CD14-positive monocyte (primary cell): ENCODE measurements at regions not wholly inside any gene's neighbourhood (a gene's known extent, or its start where the extent isn't known, plus 50 kb on each side); places are given as distances from the start of the nearest gene placed in this dataset.

Experiments
- DNase-seq, 3 donors: peaks; one replicate each; pipeline ENCODE4 v3.0.0-alpha.2; 2011 to 2022
- H2AFZ ChIP-seq: 2 replicates; pipeline ENCODE4 v1.6.0; 2012; ENCODE audit warnings: mild to moderate bottlenecking, low read depth, low read length, inconsistent platforms; ENCODE audit not compliant: insufficient read depth, poor library complexity, severe bottlenecking
- H3K27ac ChIP-seq, 2 donors: 1 replicate in 1 of 2; 2 replicates in 1 of 2; pipeline ENCODE4 v1.5.1; 2012 to 2013; ENCODE audit warnings: low read length in 2 of 2, control low read depth in 1 of 2, inconsistent platforms in 1 of 2, low read depth in 1 of 2, mild to moderate bottlenecking in 1 of 2
- H3K27me3 ChIP-seq, 2 donors: one replicate each; pipeline versions ENCODE4 v1.6.0 to v1.6.1; 2011 to 2013; ENCODE audit warnings: low read length in 2 of 2; ENCODE audit not compliant: control insufficient read depth in 2 of 2, insufficient read depth in 2 of 2
- H3K36me3 ChIP-seq, 2 donors: replicated peaks in 1 of 2; 1 replicate in 1 of 2; 2 replicates in 1 of 2; pipeline versions ENCODE4 v1.5.1 to v1.6.1; 2012 to 2013; ENCODE audit warnings: low read length in 2 of 2, control low read depth in 1 of 2, inconsistent platforms in 1 of 2, mild to moderate bottlenecking in 1 of 2; ENCODE audit not compliant: insufficient read depth in 2 of 2, control insufficient read depth in 1 of 2
- H3K4me1 ChIP-seq, 2 donors: 1 replicate in 1 of 2; 2 replicates in 1 of 2; pipeline versions ENCODE4 v1.5.1 to v1.6.1; 2012 to 2013; ENCODE audit warnings: low read length in 2 of 2, control low read depth in 1 of 2, inconsistent platforms in 1 of 2, mild to moderate bottlenecking in 1 of 2, moderate library complexity in 1 of 2; ENCODE audit not compliant: insufficient read depth in 2 of 2, control insufficient read depth in 1 of 2
- H3K4me2 ChIP-seq: replicated peaks from 2 replicates; pipeline ENCODE3; 2012; ENCODE audit warnings: low read length, moderate library complexity, mild to moderate bottlenecking; ENCODE audit not compliant: poor library complexity, severe bottlenecking; ENCODE audit errors: extremely low read depth
- H3K4me3 ChIP-seq, 3 experiments: fragments of 200-600 bp in 1 of 3; sonication (generic) in 1 of 3; replicated peaks in 1 of 3; 1 replicate in 2 of 3; 2 replicates in 1 of 3; pipeline ENCODE4 v1.5.1; 2011 to 2013; ENCODE audit warnings: low read length in 3 of 3, mild to moderate bottlenecking in 3 of 3, control low read depth in 2 of 3, low read depth in 2 of 3, inconsistent platforms in 1 of 3, moderate library complexity in 1 of 3
- H3K79me2 ChIP-seq: 2 replicates; pipeline ENCODE4 v1.6.0; 2012; ENCODE audit warnings: mild to moderate bottlenecking, control low read depth, inconsistent platforms, low read length, moderate library complexity; ENCODE audit not compliant: insufficient read depth
- H3K9ac ChIP-seq: 2 replicates; pipeline ENCODE4 v1.6.0; 2017; ENCODE audit warnings: low read length, mild to moderate bottlenecking; ENCODE audit not compliant: insufficient read depth, poor library complexity, severe bottlenecking
- H3K9me3 ChIP-seq, 2 donors: replicated peaks in 1 of 2; 1 replicate in 1 of 2; 2 replicates in 1 of 2; pipeline versions ENCODE4 v1.5.1 to v1.6.1; 2012 to 2013; ENCODE audit warnings: low read length in 2 of 2, control low read depth in 1 of 2; ENCODE audit not compliant: control insufficient read depth in 1 of 2, insufficient read depth in 1 of 2
- H4K20me1 ChIP-seq: 2 replicates; pipeline ENCODE4 v1.6.0; 2012; ENCODE audit warnings: mild to moderate bottlenecking, low read length, control low read depth, moderate library complexity; ENCODE audit not compliant: insufficient read depth
- H3K27ac Mint-ChIP-seq, 7 donors: one replicate each; pipeline ENCODE4 v1.8.0; 2020; ENCODE audit warnings: mild to moderate bottlenecking in 7 of 7, mixed read lengths in 7 of 7, moderate library complexity in 6 of 7, inconsistent platforms in 2 of 7
- H3K27me3 Mint-ChIP-seq, 3 donors: one replicate each; pipeline ENCODE4 v1.8.0; 2021 to 2022; ENCODE audit warnings: low read depth in 3 of 3, mild to moderate bottlenecking in 3 of 3, mixed read lengths in 3 of 3, moderate library complexity in 3 of 3, inconsistent platforms in 1 of 3
- H3K36me3 Mint-ChIP-seq, 2 donors: one replicate each; pipeline ENCODE4 v1.8.0; 2020; ENCODE audit warnings: mixed read lengths in 2 of 2, inconsistent platforms in 1 of 2, mild to moderate bottlenecking in 1 of 2
- H3K4me1 Mint-ChIP-seq: one replicate; pipeline ENCODE4 v1.8.0; 2020; ENCODE audit warnings: mild to moderate bottlenecking, mixed read lengths
- H3K4me3 Mint-ChIP-seq, 2 donors: one replicate each; pipeline ENCODE4 v1.8.0; 2020; ENCODE audit warnings: mild to moderate bottlenecking in 2 of 2, mixed read lengths in 2 of 2, moderate library complexity in 1 of 2
- H3K9me3 Mint-ChIP-seq, 7 donors: one replicate each; pipeline ENCODE4 v1.8.0; 2020 to 2022; ENCODE audit warnings: mixed read lengths in 7 of 7, mild to moderate bottlenecking in 6 of 7, moderate library complexity in 6 of 7, inconsistent platforms in 2 of 7
- WGBS: methylation state at CpG from one replicate; pipeline ENCODE4 v1.1.5; 2013; ENCODE audit warnings: missing lambda C conversion rate; ENCODE audit not compliant: insufficient coverage; 5-methylcytosine and 5-hydroxymethylcytosine counted together
- intact Hi-C, 2 donors: fragments of 100-400 bp; cut with micrococcal nuclease; formaldehyde crosslinking; loops; one replicate each; pipeline versions ENCODE4 v1.15.0 to v1.15.1; 2023
- TF ChIP-seq, protein P1 (sequence below): fragments of 200-600 bp; IDR thresholded peaks from one replicate; pipeline ENCODE4 v1.8.0; 2022; ENCODE audit warnings: antibody characterized with exemption, mild to moderate bottlenecking

DNA sequence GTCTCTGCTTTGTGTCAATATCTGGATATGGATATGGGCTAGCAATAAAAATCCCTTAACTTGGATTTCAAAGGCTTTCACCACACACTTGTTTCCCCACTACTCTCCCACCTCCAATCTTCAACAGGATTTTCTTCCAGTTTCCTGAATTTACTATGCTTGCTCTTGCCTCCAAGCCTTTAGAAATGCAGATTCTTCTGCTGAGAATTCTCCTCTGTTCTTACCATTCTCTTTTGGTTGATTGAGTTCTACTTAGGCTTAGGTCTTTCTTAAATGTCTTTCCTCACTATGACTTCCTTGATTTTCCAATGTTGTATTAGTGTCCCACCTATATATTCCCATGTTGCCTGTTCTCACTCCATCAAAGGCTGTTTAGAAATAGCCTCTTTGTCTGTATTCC, 1502.4 kb upstream of the TENM4 start:
- intact Hi-C loops, result no loop called here
- H3K4me1 Mint-ChIP-seq, result no peaks in the 10 kb centered on the region
- peaks cover 0 to 5% (median 0%) of the 10 kb centered on the region in 7 donors for H3K9me3 Mint-ChIP-seq
- no peak overlapping the region for H3K27ac ChIP-seq
- no peaks in the 10 kb centered on the region for H3K4me1 ChIP-seq
- DNase-seq, result no peak
- no peaks in the 10 kb centered on the region for H4K20me1 ChIP-seq
- H3K27me3 ChIP-seq, result no peaks in the 10 kb centered on the region
- no peaks in the 10 kb centered on the region for H3K27me3 Mint-ChIP-seq
- H3K4me3 Mint-ChIP-seq, result no peak overlapping the region
- peaks cover 0 to 3% of the 10 kb centered on the region in 2 donors for H3K9me3 ChIP-seq
- H3K4me3 ChIP-seq, result no peak overlapping the region
- no peak overlapping the region for H3K9ac ChIP-seq
- H3K27ac Mint-ChIP-seq, result no peak overlapping the region
- H3K36me3 Mint-ChIP-seq, result no peaks in the 10 kb centered on the region
- H3K36me3 ChIP-seq, result no peaks in the 10 kb centered on the region
- H2AFZ ChIP-seq, result no peak overlapping the region
- TF ChIP-seq, protein P1, sequence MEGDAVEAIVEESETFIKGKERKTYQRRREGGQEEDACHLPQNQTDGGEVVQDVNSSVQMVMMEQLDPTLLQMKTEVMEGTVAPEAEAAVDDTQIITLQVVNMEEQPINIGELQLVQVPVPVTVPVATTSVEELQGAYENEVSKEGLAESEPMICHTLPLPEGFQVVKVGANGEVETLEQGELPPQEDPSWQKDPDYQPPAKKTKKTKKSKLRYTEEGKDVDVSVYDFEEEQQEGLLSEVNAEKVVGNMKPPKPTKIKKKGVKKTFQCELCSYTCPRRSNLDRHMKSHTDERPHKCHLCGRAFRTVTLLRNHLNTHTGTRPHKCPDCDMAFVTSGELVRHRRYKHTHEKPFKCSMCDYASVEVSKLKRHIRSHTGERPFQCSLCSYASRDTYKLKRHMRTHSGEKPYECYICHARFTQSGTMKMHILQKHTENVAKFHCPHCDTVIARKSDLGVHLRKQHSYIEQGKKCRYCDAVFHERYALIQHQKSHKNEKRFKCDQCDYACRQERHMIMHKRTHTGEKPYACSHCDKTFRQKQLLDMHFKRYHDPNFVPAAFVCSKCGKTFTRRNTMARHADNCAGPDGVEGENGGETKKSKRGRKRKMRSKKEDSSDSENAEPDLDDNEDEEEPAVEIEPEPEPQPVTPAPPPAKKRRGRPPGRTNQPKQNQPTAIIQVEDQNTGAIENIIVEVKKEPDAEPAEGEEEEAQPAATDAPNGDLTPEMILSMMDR, result no peak
- H3K4me2 ChIP-seq, result no peak overlapping the region
- H3K79me2 ChIP-seq, result no peaks in the 10 kb centered on the region

DNA sequence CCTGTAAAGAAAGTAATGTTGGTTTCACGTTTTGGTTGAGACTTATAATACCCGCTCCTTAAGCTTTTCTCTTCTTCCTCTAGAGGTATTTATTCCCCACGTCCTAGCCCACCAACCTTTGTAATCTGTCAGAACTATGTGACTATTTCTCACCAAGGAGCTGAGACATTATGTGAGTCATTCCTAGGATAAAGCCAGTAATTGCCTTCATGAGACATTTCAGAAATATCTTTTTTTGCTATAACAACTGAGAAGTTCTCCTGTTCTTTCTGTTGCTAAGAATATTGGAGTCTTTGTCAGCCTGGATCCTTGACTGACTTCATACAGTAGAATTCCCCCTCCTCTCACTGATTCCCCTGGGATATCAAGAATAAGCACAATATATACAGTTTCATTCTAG, 1497.0 kb upstream of the TENM4 start:
- H3K4me3 ChIP-seq, result no peak overlapping the region
- no peaks in the 10 kb centered on the region for H3K27me3 ChIP-seq
- Mint-ChIP-seq H3K27ac (no peak overlapping the region), H3K4me1 (no peaks in the 10 kb centered on the region), H3K36me3 (no peaks in the 10 kb centered on the region), H3K9me3 (peaks cover 0 to 3% (median 0%) of the 10 kb centered on the region in 7 donors), H3K27me3 (no peaks in the 10 kb centered on the region), H3K4me3 (no peak overlapping the region)
- intact Hi-C loops, result no loop called here
- H3K4me2 ChIP-seq, result no peak overlapping the region
- H3K9ac ChIP-seq, result no peak overlapping the region
- H4K20me1 ChIP-seq, result no peaks in the 10 kb centered on the region
- TF ChIP-seq, protein P1, result no peak
- no CpG with 5 or more reads among the region's 3 CpGs for WGBS
- H3K79me2 ChIP-seq, result no peaks in the 10 kb centered on the region
- DNase-seq, result no peak
- no peaks in the 10 kb centered on the region for H3K36me3 ChIP-seq
- no peaks in the 10 kb centered on the region for H3K9me3 ChIP-seq
- H3K4me1 ChIP-seq, result no peaks in the 10 kb centered on the region
- no peak overlapping the region for H2AFZ ChIP-seq
- no peak overlapping the region for H3K27ac ChIP-seq
